ENCODE measurements at regions not wholly inside any gene's neighbourhood (a gene's known extent, or its start where the extent isn't known, plus 50 kb on each side); places are given as distances from the start of the nearest gene placed in this dataset.
"Not testable (repeated sequence)": the region's sequence is repeated elsewhere in the genome, so short reads cannot be mapped to it uniquely, and the experiment has no call there.

DNA sequence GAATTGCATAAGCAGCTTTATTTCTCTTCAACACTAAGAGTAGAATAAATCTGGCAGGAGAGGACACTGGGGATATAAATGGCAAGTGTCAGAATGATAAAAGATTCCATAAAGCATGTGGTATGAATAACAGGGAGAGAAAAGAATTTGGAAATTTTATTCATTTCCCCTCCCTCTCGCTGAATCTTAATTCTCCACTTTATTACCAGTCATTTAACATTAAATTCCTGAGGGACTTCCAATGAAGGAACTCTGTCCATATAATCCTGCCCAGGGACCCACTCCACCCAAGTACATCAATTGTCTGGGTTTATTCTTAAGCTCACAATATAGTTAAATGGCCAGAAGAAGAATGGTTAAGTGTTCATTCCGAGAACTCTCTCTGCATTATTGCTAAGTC, 197.7 kb upstream of the MGAT5 start:
- TF ChIP-seq, protein P1, sequence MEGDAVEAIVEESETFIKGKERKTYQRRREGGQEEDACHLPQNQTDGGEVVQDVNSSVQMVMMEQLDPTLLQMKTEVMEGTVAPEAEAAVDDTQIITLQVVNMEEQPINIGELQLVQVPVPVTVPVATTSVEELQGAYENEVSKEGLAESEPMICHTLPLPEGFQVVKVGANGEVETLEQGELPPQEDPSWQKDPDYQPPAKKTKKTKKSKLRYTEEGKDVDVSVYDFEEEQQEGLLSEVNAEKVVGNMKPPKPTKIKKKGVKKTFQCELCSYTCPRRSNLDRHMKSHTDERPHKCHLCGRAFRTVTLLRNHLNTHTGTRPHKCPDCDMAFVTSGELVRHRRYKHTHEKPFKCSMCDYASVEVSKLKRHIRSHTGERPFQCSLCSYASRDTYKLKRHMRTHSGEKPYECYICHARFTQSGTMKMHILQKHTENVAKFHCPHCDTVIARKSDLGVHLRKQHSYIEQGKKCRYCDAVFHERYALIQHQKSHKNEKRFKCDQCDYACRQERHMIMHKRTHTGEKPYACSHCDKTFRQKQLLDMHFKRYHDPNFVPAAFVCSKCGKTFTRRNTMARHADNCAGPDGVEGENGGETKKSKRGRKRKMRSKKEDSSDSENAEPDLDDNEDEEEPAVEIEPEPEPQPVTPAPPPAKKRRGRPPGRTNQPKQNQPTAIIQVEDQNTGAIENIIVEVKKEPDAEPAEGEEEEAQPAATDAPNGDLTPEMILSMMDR (IDR thresholded peaks at IDR 0.05; ENCODE audit: control insufficient read depth, insufficient read depth, low read depth, low read length, missing control alignments): no peak
- DNase-seq (ENCODE audit: low read depth): no peak

DNA sequence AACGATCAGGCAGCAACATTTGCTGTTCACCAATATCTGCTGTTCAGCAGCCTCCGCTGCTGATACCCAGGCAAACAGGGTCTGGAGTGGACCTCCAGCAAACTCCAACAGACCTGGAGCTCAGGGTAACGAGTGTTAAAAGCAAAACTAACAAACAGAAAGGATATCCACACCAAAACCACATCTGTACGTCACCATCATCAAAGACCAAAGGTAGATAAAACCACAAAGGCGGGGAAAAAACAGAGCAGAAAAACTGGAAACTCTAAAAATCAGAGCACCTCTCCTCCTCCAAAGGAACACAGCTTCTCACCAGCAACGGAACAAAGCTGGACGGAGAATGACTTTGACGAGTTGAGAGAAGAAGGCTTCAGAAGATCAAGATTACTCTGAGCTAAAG, 192.8 kb upstream of the MGAT5 start:
- DNase-seq (ENCODE audit: low read depth); H3K4me3 ChIP-seq (ENCODE audit: control insufficient read depth, low read depth, low read length): not testable (repeated sequence)

More for the DNA sequence above, 197.7 kb upstream of the MGAT5 start:
- H3K4me3 ChIP-seq (ENCODE audit: control insufficient read depth, low read depth, low read length): no peak overlapping the region

DNA sequence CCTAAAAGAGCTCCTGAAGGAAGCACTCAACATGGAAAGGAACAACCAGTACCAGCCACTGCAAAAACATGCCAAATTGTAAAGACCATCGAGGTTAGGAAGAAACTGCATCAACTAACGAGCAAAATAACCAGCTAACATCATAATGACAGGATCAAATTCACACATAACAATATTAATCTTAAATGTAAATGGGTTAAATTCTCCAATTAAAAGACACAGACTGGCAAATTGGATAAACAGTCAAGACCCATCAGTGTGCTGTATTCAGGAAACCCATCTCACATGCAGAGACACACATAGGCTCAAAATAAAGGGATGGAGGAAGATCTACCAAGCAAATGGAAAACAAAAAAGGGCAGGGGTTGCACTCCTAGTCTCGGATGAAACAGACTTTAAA, 191.6 kb upstream of the MGAT5 start:
- not testable (repeated sequence) for DNase-seq (ENCODE audit: low read depth); H3K4me3 ChIP-seq (ENCODE audit: control insufficient read depth, low read depth, low read length)

DNA sequence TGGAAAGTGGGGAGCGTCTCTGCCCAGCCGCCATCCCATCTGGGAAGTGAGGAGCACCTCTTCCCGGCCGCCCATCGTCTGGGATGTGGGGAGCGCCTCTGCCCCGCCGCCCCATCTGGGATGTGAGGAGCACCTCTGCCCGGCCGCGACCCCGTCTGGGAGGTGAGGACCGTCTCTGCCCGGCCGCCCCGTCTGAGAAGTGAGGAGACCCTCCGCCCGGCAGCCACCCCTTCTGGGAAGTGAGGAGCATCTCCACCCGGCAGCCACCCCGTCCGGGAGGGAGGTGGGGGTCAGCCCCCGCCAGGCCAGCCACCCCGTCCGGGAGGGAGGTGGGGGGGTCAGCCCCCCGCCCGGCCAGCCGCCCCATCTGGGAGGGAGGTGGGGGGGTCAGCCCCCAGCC, 190.0 kb upstream of the MGAT5 start:
- not testable (repeated sequence) for DNase-seq (ENCODE audit: low read depth); H3K4me3 ChIP-seq (ENCODE audit: control insufficient read depth, low read depth, low read length)

DNA sequence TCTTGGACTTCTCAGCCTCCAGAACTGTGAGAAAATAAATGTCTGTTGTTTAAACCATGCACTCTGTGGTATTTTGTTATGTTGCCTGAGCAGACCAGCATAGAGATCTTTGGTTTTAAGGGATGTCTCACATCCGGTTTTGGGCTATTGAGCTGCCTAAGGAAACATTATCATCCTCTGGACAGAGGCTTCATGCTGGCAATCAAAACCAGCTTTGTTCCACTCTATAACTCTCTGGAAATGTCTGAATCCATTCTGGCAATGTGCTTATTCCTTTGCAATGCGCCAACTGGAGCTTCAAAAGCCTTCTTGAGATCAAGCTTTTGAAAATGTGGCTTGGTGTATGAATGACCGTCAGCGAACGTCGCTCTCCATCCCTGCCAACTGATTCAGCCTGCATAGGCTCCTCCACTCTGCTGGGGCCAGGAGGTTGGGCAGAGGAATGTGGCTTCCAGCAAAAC, 183.6 kb upstream of the MGAT5 start:
- no peak for DNase-seq (ENCODE audit: low read depth)

DNA sequence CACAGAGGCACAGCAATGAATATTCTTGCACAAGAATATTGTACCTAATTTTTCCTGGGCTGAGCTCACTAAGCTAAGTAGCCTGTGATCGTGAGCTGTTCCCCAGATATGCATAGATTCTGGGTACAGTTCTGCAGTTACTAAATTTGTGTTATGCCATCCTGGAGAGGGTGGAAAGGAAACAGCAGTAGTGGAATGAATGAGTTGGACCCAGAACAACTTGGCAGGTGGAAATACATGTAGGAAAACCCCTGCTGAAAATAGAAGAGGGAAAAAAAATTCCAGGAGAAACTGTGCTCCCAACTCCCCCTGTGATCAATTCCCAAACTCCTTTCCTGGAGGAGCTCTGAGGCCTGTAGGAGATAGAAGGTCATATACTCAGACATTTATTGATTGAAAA, 181.5 kb upstream of the MGAT5 start:
- TF ChIP-seq, protein P1 (IDR thresholded peaks at IDR 0.05; ENCODE audit: control insufficient read depth, insufficient read depth, low read depth, low read length, missing control alignments): no peak
- H3K4me3 ChIP-seq (ENCODE audit: control insufficient read depth, low read depth, low read length): no peak overlapping the region
- DNase-seq (ENCODE audit: low read depth): no peak

More for the DNA sequence above, 183.6 kb upstream of the MGAT5 start:
- no peak overlapping the region for H3K4me3 ChIP-seq (ENCODE audit: control insufficient read depth, low read depth, low read length)
- TF ChIP-seq, protein P1 (IDR thresholded peaks at IDR 0.05; ENCODE audit: control insufficient read depth, insufficient read depth, low read depth, low read length, missing control alignments): no peak

DNA sequence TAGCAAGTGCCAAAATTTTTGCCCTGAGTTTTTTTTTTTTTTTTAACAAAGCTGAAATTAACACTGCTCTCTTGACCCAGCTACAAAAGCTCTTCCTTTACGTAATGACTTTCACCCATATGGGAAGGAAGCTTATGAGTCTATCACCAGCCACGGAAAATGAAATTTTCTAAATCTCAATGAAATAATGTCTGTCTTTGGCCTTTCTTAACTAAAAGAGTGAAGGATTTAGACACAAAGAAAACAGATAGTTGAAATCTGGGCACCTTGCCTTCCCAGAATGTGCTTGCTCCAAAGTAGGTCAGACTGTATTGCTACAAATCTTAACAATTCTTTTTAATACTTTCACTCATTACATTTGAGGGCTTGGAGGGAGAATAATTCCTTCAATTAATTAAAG, 180.8 kb upstream of the MGAT5 start:
- H3K4me3 ChIP-seq (ENCODE audit: control insufficient read depth, low read depth, low read length): no peak overlapping the region
- TF ChIP-seq, protein P1 (IDR thresholded peaks at IDR 0.05; ENCODE audit: control insufficient read depth, insufficient read depth, low read depth, low read length, missing control alignments): no peak
- DNase-seq (ENCODE audit: low read depth): no peak

DNA sequence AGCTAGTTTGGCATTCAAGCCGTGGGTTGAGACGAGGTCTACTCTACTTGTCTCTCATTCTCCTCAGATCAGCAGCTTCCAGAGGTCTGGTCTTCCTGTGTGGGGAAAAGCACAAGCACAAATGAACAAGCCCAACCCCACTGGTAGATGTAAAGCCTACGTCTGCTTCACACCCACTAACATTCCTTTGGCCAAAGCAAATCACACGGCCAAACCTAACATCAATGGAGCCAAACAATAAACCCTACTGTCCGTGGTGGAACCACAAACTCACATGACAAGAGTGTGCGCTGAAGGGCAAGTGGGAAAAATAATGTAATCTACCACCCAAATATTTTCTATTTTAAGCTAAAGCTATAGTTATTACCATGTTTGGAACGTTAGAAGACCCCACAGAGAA, 179.3 kb upstream of the MGAT5 start:
- no peak for DNase-seq (ENCODE audit: low read depth)
- H3K4me3 ChIP-seq (ENCODE audit: control insufficient read depth, low read depth, low read length): no peak overlapping the region
- TF ChIP-seq, protein P1 (IDR thresholded peaks at IDR 0.05; ENCODE audit: control insufficient read depth, insufficient read depth, low read depth, low read length, missing control alignments): no peak

Measured in AG09309 (cell line).